ENCODE measurements at regions not wholly inside any gene's neighbourhood (a gene's known extent, or its start where the extent isn't known, plus 50 kb on each side); places are given as distances from the start of the nearest gene placed in this dataset.

DNA sequence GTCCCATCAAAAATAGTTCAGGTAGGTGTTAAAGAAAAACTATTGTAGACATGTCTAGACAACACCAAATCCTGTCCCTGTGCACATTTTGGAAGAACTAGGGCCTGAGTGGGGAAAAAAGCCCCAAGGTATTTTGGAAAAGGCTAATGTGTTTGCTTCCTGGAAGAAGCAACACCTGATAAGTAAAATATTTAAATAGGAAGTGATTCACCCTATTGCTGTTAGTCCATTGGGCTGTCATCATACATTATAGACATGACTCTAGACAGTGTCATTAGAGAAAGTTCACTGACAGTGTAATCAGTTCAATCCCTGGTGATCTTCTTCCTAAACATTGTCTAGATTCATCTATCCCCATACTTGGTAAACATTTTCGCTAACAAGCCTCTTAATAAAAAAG, 465.3 kb downstream of the CBLN4 start:
- Mint-ChIP-seq H3K27me3 (no peaks in the 10 kb centered on the region), H3K4me3 (no peak overlapping the region), H3K4me1 (no peaks in the 10 kb centered on the region), H3K9me3 (ENCODE audit: insufficient read depth) (no peaks in the 10 kb centered on the region), H3K27ac (no peak overlapping the region)
- CTCF ChIA-PET: no interaction called here
- H2AFZ ChIP-seq (ENCODE audit: insufficient read depth, low read depth, low read length, poor library complexity, severe bottlenecking): no peak overlapping the region
- intact Hi-C loops (cut with micrococcal nuclease): no loop called here
- DNase-seq (no peak), ATAC-seq (ENCODE audit: low read depth) (no peak)
- TF ChIP-seq, protein P1, sequence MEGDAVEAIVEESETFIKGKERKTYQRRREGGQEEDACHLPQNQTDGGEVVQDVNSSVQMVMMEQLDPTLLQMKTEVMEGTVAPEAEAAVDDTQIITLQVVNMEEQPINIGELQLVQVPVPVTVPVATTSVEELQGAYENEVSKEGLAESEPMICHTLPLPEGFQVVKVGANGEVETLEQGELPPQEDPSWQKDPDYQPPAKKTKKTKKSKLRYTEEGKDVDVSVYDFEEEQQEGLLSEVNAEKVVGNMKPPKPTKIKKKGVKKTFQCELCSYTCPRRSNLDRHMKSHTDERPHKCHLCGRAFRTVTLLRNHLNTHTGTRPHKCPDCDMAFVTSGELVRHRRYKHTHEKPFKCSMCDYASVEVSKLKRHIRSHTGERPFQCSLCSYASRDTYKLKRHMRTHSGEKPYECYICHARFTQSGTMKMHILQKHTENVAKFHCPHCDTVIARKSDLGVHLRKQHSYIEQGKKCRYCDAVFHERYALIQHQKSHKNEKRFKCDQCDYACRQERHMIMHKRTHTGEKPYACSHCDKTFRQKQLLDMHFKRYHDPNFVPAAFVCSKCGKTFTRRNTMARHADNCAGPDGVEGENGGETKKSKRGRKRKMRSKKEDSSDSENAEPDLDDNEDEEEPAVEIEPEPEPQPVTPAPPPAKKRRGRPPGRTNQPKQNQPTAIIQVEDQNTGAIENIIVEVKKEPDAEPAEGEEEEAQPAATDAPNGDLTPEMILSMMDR (IDR thresholded peaks at IDR 0.05): no peak
- no peak for TF ChIP-seq EZH2 (IDR thresholded peaks at IDR 0.05; ENCODE audit: borderline replicate concordance, insufficient read depth, low read depth, low read length, poor library complexity, severe bottlenecking)
- no peak overlapping the region for H3K4me3 ChIP-seq (ENCODE audit: control extremely low read depth in 1 of 5, extremely low read depth in 1 of 5, insufficient read depth in 1 of 5, low read depth in 2 of 5, low read length in 4 of 5)
- POLR2A ChIA-PET: no interaction called here
- H3K36me3 ChIP-seq (replicated peaks in 1 of 2; ENCODE audit: control extremely low read depth in 1 of 2, control insufficient read depth in 1 of 2, extremely low read depth in 1 of 2, insufficient read depth in 2 of 2, low read length in 1 of 2): no peaks in the 10 kb centered on the region
- H3K27ac ChIP-seq (ENCODE audit: low read length in 2 of 2): no peak overlapping the region
- H3K4me1 ChIP-seq (ENCODE audit: control insufficient read depth in 2 of 2, insufficient read depth in 2 of 2, low read length in 2 of 2): no peaks in the 10 kb centered on the region
- WGBS (ENCODE audit: insufficient coverage): no CpG with 5 or more reads among the region's 1 CpG
- H3K27me3 ChIP-seq (replicated peaks in 1 of 4; ENCODE audit: control extremely low read depth in 1 of 4, control insufficient read depth in 3 of 4, insufficient read depth in 4 of 4, low read length in 3 of 4): no peaks in the 10 kb centered on the region
- no peak overlapping the region for H3K9ac ChIP-seq (ENCODE audit: low read length)
- H4K20me1 ChIP-seq (ENCODE audit: control insufficient read depth, insufficient read depth, low read length, poor library complexity, severe bottlenecking): no peaks in the 10 kb centered on the region
- no peak overlapping the region for H3K4me2 ChIP-seq (replicated peaks; ENCODE audit: low read depth, low read length, poor library complexity, severe bottlenecking)
- no peaks in the 10 kb centered on the region for H3K79me2 ChIP-seq (ENCODE audit: control insufficient read depth, insufficient read depth, low read length)
- no peaks in the 10 kb centered on the region for H3K9me3 ChIP-seq (ENCODE audit: control extremely low read depth in 1 of 3, control insufficient read depth in 2 of 3, insufficient read depth in 1 of 3, low read length in 2 of 3)

DNA sequence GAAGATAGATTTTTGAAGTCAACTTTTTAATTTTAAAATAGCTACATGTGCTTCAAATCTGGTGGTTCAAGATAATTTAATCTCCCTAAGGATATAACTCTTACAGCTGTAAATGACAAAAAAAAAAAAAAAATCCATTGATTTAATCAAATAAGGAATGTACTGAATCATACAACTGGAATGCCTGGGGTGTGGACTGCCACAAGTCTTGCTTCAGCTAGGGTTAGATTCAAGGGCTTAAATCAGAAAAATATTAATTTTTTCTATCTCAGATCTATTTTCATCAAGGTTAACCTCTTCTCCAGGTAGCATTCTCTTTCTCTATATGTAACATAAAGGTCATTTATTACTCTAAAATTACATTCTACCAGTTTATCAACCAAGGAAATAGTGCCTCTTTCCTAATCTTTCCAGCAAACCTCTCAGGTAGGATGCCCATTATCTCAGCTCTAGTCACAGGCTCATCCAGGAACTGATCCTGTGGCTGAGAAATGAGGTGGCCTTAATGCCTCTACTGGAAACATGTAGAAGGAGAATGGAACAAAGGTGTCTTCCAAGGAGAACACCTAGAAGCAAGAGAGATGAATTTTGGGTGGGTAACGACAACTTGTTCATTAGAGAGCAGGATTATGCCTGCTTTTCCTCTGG, 466.9 kb downstream of the CBLN4 start:
- ATAC-seq (ENCODE audit: low read depth): no peak
- H3K27ac Mint-ChIP-seq: no peak overlapping the region
- Histone ChIP-seq H3K4me1 (ENCODE audit: control insufficient read depth in 2 of 2, insufficient read depth in 2 of 2, low read length in 2 of 2) (no peaks in the 10 kb centered on the region), H3K27me3 (replicated peaks in 1 of 4; ENCODE audit: control extremely low read depth in 1 of 4, control insufficient read depth in 3 of 4, insufficient read depth in 4 of 4, low read length in 3 of 4) (no peaks in the 10 kb centered on the region), H3K9ac (ENCODE audit: low read length) (no peak overlapping the region), H3K36me3 (replicated peaks in 1 of 2; ENCODE audit: control extremely low read depth in 1 of 2, control insufficient read depth in 1 of 2, extremely low read depth in 1 of 2, insufficient read depth in 2 of 2, low read length in 1 of 2) (no peaks in the 10 kb centered on the region), H3K27ac (ENCODE audit: low read length in 2 of 2) (no peak overlapping the region), H4K20me1 (ENCODE audit: control insufficient read depth, insufficient read depth, low read length, poor library complexity, severe bottlenecking) (no peaks in the 10 kb centered on the region), H3K9me3 (ENCODE audit: control extremely low read depth in 1 of 3, control insufficient read depth in 2 of 3, insufficient read depth in 1 of 3, low read length in 2 of 3) (no peaks in the 10 kb centered on the region), H3K4me3 (ENCODE audit: control extremely low read depth in 1 of 5, extremely low read depth in 1 of 5, insufficient read depth in 1 of 5, low read depth in 2 of 5, low read length in 4 of 5) (no peak overlapping the region), H3K79me2 (ENCODE audit: control insufficient read depth, insufficient read depth, low read length) (no peaks in the 10 kb centered on the region), H2AFZ (ENCODE audit: insufficient read depth, low read depth, low read length, poor library complexity, severe bottlenecking) (no peak overlapping the region), H3K4me2 (replicated peaks; ENCODE audit: low read depth, low read length, poor library complexity, severe bottlenecking) (no peak overlapping the region)
- TF ChIP-seq, protein P1 (IDR thresholded peaks at IDR 0.05): no peak
- no peak for TF ChIP-seq EZH2 (IDR thresholded peaks at IDR 0.05; ENCODE audit: borderline replicate concordance, insufficient read depth, low read depth, low read length, poor library complexity, severe bottlenecking)
- H3K4me3 Mint-ChIP-seq: no peak overlapping the region
- WGBS (ENCODE audit: insufficient coverage): 100% methylated on average over 1 of the region's 1 CpG
- ChIA-PET CTCF (no interaction called here), POLR2A (no interaction called here)
- intact Hi-C loops (cut with micrococcal nuclease): no loop called here
- no peaks in the 10 kb centered on the region for H3K4me1 Mint-ChIP-seq
- DNase-seq: no peak
- H3K9me3 Mint-ChIP-seq (ENCODE audit: insufficient read depth): no peaks in the 10 kb centered on the region
- no peaks in the 10 kb centered on the region for H3K27me3 Mint-ChIP-seq
